ENCODE measurements at regions not wholly inside any gene's neighbourhood (a gene's known extent, or its start where the extent isn't known, plus 50 kb on each side); places are given as distances from the start of the nearest gene placed in this dataset.
"Not testable (repeated sequence)": the region's sequence is repeated elsewhere in the genome, so short reads cannot be mapped to it uniquely, and the experiment has no call there.

DNA sequence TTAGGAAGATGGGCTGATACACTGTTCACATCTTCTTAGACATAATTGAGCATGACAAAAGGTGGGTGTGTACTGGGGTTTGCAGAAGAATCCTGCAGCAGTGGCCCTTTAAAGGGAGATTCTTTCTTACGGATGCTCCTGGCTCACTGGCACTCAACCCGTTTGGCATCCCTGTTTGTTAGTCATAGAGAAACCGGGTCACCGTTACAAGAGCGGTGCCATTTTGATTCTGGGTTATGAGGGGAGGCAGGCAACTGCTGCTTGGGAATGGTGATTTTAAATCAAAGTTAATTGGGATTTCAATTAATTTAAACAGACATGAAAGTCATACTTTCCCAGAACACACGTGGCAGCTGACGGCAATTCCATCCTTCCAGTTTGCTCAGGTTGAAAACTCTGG lies 245.8 kb downstream of the AACS start:
- no peak for DNase-seq (ENCODE audit: low read depth)

DNA sequence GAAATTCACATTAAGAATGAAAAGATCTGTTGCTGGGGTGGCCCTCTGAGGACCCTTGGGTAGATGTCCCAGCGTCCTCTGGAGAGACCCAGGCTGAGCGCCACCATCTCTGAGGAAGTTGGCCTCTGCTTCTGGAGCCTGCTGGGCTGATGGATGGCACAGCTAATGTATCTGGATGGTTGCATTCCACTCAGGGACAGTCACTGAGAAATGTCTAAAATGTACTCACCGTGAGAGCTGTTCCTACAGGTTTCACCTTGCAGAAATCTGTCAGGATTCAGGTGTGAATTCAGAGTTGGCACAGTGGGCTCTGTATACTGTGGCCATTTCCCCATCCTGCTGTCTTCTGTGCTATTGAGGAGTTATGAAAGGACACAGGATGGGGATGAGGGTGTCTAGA lies 247.2 kb downstream of the AACS start:
- no peak for DNase-seq (ENCODE audit: low read depth)

DNA sequence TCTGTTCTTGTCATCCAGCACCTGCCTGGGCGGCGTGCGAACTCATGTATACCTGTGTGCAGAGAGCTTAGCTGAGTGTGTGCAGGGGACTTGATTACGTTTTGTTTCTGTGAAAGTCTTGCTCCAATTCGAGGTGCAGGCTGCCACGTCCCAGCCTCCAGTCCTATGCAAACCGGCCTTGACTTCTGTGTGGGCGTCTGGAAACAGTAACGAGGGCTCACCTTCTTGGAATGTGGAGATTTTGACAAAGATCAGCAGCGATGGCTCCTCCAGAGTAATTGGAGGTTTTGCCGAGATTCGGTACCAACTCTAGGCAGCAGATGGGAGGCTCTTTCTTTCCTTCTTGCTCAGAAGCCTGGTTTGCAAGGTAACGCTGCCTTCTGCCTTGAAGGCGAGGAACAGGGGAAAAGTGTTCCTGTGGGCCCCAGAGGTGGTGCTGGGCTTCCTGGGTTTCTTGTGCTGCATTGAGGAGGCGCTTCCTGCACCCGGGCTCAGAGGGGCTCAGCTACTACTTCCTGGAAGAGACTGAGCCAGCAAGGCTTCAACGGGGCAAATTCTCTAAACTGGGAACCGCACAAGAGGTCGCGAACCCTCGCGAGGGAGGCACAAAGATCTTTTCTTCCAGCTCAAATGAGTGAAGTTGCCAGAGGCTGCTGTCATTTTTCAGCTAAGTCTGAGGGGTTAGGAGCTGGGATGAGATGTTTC lies 249.0 kb downstream of the AACS start:
- no peak for DNase-seq (ENCODE audit: low read depth)

DNA sequence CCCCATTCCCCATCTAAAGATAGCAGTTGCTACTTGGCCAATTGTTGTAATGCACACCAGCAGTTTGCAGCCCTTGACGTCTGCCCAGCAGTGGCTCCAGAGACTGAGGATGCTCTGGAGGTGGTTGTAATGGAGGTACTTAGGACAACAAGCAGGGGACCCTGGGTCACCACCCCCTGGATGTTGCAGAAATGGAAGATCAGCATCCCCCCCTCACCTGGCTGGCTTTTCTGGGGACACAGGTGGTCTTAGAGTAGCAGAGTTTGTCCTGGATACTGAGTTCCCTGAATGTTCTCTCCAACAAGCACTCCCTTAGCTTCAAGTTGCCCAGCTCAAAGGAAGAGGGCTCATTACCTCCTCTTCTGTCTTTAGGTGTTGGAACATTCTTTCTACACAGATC lies 250.5 kb downstream of the AACS start:
- DNase-seq (ENCODE audit: low read depth), result no peak

DNA sequence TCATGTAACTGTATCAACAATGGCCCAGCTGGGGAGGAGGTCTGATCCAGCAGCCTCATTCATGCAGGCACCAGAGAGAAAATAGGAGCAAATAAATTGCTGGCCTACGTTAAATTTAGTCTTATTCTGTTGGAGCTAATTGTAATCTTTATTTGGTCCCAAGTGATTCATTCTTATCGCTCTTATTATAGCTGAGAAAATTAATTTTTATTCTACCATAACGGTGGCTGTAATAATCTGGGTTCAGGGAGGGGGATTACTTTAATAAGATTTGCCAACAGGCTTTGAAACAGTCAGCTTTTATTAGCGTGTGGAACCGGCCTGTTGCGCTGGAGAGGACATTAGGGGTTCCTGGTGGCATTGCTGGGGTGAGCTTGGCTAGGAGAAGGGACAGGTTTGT lies 254.9 kb downstream of the AACS start:
- no peak for DNase-seq (ENCODE audit: low read depth)

DNA sequence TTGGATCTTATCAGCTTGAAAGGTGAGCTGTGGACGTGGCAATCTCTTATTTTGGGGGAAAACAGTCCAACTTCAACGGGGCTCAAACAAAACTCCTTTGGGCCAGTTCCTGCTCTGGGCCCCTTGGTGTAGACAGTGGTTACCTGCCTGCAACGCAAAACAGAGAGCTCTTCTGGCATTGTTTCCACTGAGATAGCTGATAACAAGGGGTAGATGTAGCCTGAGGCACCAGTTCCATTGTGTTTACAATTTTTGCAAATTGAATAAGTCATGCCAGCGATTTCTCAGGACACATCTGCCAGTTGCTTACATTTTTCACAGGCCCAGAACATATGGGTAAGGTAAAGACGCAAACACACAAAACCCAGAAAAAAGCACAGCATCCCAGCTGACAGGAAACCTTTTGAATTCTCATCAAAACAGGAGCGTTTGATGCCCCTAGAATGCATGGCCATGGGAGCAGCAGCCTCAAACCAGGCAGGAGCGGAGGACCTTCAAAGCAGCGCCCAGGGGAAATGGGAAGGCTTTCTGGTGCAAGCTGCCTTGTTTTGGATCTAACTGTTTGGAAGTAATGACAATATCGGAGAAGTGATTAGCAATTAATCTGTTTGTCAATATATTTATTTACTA lies 259.7 kb downstream of the AACS start:
- DNase-seq (ENCODE audit: low read depth), result no peak

DNA sequence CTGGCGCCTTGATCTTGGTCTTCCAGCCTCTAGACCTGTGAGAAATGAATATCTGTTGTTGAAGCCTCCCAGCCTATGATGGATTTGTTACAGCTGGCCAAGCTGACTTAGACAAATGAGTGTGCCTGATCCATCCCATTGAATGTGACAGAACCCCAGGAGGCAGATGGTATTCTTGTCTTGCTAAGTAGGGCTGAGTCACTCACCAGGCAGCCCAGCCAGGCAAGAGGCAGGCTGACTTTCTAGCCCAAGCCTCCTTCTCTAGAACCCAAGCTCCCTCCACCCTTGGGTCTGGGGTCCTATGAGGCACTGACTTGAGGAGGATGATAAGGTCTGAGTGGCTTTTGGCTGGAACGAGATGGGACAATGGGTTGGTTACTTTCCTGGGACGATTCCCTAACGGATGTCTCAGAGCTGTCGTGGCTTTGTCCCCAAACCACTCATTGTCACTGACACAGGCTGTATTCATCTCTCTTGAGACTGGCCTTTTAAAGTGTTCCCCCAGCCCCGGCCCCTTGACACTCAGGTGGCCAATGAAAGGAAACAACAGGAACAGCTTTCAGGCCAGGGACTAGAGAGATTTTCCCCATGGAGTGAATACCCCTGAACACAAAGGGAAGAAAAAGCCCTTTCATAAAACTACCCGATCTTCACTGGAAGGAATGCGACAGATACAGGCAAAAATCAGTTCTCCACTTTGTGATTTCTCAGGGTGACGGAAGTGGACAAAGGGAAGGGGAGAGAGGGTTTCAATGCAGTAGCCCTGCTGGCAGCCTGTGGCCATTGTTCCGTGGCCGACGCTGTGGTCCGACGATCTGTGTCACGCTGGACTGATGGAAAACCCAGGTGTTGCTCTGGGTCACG lies 264.2 kb downstream of the AACS start:
- no peak for DNase-seq (ENCODE audit: low read depth)

DNA sequence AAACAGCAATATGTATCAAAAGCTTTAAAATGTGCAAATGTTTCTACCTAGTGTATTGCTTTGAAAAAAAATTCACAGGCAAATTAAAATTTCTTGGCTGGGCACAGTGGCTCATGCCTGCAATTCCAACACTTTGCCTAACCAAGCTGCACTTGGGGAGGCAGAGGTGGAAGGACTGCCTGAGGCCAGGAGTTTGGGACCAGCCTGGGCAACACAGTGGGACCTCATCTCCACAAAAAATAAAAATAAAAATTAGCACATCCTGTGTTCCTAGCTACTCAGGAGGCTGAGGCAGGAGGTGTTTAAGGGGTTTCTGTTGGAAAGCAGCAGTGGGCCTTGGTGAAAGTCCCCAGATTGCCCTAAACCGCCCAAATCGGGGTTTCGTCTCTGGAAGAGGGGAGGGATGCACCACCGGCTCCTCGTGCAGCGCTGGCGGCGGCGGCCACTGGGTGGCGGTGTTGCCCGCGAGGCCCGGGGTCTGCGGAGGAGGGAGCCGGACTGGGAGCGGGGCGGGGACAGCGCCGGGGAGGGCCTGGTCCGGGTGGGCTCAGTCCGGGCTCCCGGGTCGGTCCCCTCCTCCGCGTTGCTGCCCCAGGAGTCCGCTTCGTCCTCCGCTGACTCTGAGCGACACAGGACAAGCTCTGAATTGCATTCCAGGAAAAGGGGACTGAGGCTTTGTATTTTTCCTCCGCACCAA lies 265.6 kb downstream of the AACS start:
- DNase-seq (ENCODE audit: low read depth), result peak; percentile 7

DNA sequence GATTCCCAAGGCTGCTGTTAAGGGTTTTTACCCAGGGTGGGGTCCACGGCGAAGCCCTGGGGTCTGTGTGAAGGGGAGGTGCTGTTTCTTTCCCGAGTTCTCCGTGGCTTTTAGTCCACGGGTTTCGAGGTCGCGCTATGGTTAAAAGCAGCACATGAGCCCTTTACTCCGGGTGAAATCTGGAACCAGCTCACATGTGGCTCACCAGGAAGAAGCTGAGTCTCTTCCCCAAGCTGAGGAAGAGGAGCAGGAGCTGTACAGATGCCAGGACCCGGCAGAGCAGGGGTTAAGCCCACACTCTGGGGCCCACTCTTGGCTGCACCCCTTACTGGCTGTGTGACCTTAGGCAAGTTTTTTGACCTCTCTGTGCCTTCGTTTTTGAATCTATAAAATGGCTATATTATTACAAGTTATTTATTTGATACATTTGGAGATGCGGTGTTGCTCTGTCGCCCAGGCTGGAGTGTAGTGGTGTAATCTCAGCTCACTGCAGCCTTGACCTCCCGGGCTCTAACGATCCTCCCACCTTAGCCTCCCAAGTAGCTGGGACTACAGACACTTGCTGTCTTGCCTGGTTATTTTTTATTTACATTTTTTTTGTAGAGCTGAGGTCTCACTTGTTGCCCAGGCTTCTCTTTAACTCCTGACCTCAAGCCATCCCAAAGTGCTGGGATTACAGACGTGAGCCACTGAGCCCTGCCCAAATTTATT lies 266.3 kb downstream of the AACS start:
- no peak for DNase-seq (ENCODE audit: low read depth)

DNA sequence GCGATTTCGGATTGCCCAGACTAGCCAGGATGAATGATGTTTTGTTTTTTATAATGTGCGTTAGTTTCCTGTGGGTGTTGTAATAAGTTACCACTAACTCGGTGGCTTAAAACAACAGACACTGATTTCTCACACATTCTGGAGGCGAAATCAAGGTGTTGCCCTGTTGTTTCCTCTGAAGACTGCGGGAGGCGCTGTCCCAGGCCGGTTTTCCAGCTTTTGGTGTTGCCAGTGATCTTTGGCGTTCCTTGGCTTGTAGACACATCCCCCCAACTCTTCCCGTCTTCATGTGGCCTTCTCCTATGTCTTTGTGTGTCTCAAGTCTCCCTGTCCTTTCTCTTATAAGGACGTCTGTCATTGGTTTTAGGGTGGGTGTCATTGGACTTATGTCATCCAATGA lies 267.7 kb downstream of the AACS start:
- DNase-seq (ENCODE audit: low read depth), result no peak

DNA sequence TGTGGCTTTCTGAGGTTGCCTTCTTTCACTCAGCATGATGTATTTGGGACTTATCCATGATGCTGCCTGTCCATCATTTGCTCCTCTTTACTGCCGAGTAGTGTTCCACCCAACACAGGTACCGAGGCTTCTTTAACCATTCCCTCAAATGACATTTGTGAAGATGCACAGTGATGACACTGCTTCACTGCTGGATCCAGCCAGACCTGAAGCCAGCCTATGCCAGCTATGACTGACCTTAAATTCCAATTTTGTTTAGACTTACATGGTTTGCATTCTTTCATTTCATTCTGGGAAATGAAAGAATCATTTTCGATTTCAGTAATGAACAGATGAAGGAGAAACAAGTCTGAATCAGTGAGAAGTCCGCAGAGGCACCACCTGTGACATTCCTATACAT lies 271.0 kb downstream of the AACS start:
- no peak for DNase-seq (ENCODE audit: low read depth)

DNA sequence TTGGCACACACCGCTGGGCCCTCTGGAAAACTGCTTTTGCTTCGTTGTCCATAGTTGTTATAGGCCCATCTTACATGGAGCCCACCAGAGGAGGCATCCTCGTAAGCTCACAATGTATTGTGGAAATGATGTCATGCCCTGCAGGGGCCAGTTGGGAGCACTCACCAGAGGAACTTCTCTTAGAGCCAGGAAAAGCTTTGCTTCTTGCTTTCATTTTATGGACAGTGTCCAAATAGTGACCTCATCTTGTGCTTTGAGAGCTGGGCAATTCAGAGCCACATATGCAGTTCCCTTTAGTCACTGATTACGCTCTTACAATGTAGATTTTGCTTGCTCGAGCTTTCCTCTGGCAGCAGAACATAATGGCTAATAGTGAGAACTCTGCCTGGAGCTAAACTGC lies 275.6 kb downstream of the AACS start:
- DNase-seq (ENCODE audit: low read depth), result no peak

DNA sequence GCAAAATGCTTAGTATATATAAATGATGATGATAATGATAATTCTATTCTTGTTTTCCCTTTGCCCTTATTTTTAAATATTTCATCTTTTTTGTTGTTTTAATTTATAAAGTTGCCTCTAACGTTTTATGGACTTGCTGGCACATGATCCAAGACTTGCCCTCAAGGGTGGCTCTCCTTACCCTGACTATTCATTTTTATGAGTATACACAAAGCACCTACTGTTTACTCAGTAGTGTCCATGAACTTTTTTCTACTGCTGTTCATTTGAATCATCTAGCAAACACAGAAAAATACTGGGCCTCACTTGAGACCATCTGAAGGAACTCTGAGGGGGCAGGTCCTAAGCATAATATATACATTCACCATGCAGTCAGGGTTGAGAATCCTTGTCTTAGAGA lies 276.2 kb downstream of the AACS start:
- no peak for DNase-seq (ENCODE audit: low read depth)

DNA sequence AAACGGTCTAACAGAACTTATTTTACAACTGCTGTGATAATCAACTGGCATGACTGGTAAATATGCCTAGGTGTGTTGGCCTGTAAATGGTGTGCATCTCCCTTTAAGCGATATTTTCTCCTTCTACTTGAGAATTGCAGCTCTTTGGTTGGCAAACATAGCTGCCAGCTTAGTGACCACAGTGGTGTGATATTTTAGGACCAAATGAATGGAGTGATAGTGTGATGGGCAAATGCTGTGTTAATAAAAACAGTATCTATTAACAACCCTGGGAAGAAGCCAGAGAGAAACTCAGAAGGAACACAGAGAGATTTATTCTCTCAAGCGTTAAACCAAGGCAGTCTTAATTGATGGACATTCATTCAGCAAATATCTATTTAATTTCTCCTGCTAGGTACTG lies 278.4 kb downstream of the AACS start:
- no peak for DNase-seq (ENCODE audit: low read depth)

DNA sequence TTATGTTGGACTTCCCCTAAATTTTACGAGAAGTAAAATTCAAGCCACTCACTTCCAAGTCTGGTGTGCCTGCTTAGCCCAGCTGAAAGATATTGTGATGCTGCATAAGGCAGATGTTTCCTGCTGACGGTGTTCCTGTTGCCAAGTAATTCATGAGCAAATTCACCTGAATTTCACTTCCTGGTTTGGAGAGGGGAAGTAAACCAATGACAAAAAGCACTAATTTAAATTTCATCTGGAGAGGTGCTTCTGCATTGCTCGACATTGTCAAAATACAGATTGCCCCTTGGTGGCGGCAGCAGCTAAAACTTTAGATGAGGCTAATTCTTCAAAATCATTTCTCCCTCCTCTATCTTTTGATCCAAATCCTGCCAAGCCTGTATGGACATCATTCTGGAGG lies 281.1 kb downstream of the AACS start:
- DNase-seq (ENCODE audit: low read depth), result no peak

DNA sequence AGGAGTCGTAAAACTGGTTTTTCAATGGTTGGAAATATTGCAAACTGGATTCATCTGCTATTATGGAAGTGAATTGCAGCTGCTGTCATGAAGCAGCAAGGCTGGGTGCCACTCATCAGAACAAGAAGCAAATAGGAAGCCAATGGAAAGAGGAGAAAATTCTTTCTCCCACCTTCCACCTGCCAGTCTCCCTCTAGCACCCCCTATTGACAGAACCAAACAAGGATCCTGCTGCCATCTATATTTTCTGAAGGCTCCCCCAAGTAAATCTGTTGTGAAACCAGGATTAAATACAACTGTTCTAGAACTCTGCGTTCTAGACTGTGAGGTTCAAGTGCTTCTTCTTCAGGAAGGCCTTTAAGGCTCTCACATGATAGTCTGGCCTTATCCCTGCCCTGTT lies 286.6 kb downstream of the AACS start:
- DNase-seq (ENCODE audit: low read depth), result no peak

DNA sequence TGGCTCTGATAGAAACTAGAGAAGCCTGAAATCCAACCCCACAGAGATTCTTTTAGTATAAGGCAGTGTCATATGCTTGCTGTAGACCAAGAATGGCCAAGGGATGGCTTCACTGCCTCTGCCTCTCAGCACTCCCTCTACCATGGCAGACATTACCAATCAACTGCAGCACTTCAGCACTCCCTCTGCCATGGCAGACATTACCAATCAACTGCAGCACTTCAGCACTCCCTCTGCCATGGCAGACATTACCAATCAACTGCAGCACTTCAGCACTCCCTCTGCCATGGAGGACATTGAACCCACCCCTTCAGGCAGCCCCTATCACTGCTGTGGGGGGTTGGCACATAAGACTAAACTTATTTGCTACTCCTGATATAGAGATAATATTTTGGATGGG lies 287.8 kb downstream of the AACS start:
- not testable (repeated sequence) for DNase-seq (ENCODE audit: low read depth)

DNA sequence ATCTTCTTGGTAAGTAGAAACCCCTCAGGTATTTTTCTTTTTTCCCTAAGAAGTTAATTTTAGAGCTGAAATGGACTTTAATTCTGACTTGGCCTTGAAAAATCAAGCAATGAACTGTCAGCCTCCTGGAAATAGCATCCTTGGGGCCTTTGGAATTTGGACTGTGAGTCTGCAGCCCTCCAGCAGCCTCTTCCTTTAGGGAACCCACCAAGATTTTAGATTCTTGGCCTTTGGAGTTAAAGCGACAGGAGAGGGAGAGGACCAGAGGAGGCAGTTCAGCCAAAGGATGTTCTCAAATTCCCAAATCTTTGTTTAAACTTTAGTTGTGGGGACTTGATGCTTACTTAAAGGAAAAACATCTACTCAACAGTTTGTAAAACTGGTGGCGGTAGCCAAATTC lies 288.6 kb downstream of the AACS start:
- DNase-seq (ENCODE audit: low read depth), result no peak

DNA sequence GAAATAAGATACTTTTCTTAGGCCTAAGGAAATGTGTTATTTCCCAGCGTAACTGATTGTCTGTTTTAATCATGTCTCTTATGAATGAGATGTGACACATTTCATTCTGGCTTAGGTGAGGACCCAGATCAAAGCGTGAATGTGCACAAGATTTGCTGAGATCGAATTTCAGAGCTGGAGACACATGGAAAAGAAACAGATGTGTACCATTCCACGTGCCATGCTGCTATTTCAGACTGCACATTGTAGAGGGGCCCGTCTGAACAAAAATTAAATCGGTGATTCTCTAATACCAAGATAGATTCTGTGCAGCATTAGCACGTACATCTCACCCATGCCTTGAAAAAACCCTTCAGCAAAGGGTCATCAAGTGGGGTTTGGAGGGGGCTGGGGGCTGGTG lies 290.4 kb downstream of the AACS start:
- no peak for DNase-seq (ENCODE audit: low read depth)

DNA sequence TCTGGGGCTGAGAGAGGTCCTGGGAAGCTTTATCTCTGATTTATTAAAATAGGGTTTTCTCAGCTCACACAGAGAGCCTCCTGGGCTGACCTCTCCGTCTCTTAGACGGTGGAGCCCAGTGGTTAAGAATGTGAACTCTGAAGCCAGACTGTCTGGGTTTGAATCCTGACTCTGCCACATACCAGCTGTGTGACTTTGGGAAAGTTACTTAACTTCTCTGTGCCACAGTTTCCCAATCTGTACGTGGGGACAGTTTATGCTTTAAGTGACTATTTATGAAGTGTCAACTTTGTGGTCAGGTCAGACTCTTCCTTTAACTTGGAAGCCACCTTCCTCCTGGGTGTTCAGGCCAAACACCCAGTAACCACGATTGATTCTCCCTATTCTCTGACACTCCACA lies 290.9 kb downstream of the AACS start:
- no peak for DNase-seq (ENCODE audit: low read depth)

DNA sequence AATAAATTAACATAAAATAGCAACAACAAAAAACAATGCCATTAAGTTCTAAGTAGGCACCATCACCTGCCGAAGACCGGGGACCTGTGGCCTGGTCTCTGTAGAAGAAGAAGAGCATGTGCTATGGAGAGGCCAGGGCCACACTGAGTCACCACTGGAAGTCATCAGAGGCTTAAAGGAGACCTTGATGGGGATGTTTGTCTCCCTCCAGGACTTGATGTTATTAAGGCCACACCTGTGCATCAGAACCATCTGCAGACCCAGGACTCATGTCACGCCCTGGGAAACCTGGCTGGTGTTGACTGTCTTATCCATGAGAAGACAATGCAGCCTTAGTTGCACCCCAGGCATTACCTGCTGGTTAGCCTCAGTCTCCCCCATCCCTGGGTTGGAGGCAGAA lies 292.3 kb downstream of the AACS start:
- no peak for DNase-seq (ENCODE audit: low read depth)

DNA sequence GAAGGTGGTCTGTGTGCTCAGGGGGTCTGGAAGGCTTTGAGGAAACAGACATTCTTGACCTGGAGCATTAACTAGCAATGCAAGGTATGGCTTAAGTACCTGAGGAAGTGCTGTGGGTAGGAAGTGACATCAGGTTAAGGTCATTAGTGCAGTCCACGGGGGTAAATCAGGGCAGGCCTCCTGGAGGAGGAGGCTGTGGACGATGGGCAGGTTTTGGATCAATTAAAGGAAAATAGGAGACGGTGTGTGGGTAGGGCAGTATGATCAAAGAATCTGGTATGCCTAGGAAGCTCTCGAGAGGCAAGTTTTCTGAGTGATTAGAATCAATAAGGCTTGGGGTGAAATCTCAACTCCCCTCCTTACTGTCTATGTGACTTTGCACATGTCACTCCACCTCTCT lies 295.3 kb downstream of the AACS start:
- DNase-seq (ENCODE audit: low read depth), result no peak

All from stimulated activated CD8-positive, alpha-beta memory T cell treated with anti-CD3 and anti-CD28 coated beads, Interleukin-15, amount 100 ng/mL, for 1 hour (primary cell).